ENCODE measurements at regions not wholly inside any gene's neighbourhood (a gene's known extent, or its start where the extent isn't known, plus 50 kb on each side); places are given as distances from the start of the nearest gene placed in this dataset.

DNA sequence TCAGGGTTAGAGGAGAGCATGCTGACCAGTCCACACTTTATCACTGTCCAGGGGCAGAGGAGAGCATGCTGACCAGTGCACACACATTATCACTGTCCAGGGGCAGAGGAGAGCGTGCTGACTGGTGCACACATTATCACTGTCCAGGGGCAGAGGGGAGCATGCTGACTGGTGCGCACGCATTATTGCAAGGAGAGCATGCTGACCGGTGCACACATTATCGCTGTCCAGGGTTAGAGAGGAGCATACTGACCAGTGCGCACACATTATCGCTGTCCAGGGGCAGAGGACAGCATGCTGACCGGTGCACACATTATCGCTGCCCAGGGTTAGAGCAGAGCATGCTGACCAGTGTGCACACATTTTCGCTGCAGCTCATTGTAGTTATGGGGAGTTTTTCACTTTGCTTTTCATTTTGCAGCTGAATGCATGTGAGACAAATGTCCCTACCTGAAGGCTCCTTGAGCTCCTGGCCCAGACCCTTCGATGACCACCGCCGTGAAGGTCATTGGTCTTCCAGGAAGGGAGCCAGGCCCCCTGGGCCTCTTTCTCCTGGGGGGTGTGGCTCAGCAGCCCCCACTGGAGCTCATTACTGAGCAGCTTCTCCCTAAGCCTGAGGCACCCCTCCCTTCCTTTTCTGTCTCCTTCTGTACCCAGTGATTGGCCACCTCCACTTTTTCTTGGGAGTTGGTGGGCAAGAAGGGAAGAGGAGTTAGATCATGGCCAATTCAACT is 178.8 kb upstream of the AFDN start:
- TF ChIP-seq, protein P1, sequence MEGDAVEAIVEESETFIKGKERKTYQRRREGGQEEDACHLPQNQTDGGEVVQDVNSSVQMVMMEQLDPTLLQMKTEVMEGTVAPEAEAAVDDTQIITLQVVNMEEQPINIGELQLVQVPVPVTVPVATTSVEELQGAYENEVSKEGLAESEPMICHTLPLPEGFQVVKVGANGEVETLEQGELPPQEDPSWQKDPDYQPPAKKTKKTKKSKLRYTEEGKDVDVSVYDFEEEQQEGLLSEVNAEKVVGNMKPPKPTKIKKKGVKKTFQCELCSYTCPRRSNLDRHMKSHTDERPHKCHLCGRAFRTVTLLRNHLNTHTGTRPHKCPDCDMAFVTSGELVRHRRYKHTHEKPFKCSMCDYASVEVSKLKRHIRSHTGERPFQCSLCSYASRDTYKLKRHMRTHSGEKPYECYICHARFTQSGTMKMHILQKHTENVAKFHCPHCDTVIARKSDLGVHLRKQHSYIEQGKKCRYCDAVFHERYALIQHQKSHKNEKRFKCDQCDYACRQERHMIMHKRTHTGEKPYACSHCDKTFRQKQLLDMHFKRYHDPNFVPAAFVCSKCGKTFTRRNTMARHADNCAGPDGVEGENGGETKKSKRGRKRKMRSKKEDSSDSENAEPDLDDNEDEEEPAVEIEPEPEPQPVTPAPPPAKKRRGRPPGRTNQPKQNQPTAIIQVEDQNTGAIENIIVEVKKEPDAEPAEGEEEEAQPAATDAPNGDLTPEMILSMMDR (IDR thresholded peaks at IDR 0.05; ENCODE audit: unreplicated experiment), result no peak
- peaks cover 7% of the 10 kb centered on the region for H3K27me3 Mint-ChIP-seq (ENCODE audit: unreplicated experiment)
- H3K4me1 Mint-ChIP-seq (ENCODE audit: unreplicated experiment), result peaks cover 27% of the 10 kb centered on the region
- no peaks in the 10 kb centered on the region for H3K9me3 Mint-ChIP-seq (ENCODE audit: unreplicated experiment)
- peaks cover 6% of the 10 kb centered on the region for H3K36me3 Mint-ChIP-seq (ENCODE audit: low read depth, unreplicated experiment)
- H3K27ac Mint-ChIP-seq (ENCODE audit: unreplicated experiment), result peak overlapping the region; percentile 49
- no peak for DNase-seq (ENCODE audit: low spot score)
- H3K4me3 Mint-ChIP-seq (ENCODE audit: unreplicated experiment), result peak overlapping the region; percentile 34

DNA sequence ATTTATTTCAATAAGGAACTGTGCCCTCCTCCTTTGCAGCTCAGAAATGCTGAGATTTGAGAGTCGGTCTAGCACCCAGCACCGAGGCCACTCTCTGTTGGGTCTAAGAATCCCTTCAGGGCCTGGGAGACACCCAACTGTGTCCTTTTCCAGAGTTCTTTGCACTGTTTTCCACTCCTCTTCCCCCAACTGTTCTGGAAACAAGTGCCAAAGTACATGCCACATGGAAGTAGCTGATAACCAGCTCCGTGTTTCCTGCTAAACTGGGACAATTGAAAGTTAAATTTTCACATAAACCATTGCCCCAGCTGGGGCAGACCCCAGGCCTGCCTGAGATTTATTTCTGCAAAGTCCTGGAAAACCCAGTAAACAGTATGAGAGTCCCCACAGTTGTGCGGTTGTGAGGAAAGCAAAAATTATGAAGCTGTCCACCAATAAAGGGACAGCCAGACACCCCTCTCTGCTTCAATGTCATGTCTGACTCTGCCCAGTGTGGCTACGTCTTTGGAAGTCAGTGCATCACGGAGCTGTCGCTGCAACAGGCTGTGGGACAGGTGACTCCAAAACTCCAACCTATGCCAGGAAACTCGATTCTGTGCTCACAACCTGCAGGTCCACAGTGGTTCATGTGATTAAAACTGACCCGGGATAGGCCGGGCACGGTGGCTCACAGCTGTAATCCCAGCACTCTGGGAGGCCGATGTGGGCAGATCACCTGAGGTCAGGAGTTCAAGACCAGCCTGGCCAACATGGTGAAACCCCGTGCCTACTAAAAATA is 178.0 kb upstream of the AFDN start:
- DNase-seq (ENCODE audit: low spot score), result no peak
- TF ChIP-seq, protein P1 (IDR thresholded peaks at IDR 0.05; ENCODE audit: unreplicated experiment), result no peak
- peaks cover 12% of the 10 kb centered on the region for H3K36me3 Mint-ChIP-seq (ENCODE audit: low read depth, unreplicated experiment)
- peaks cover 7% of the 10 kb centered on the region for H3K27me3 Mint-ChIP-seq (ENCODE audit: unreplicated experiment)
- H3K27ac Mint-ChIP-seq (ENCODE audit: unreplicated experiment), result no peak overlapping the region
- H3K9me3 Mint-ChIP-seq (ENCODE audit: unreplicated experiment), result peaks cover 1% of the 10 kb centered on the region
- H3K4me3 Mint-ChIP-seq (ENCODE audit: unreplicated experiment), result no peak overlapping the region
- peaks cover 33% of the 10 kb centered on the region for H3K4me1 Mint-ChIP-seq (ENCODE audit: unreplicated experiment)

DNA sequence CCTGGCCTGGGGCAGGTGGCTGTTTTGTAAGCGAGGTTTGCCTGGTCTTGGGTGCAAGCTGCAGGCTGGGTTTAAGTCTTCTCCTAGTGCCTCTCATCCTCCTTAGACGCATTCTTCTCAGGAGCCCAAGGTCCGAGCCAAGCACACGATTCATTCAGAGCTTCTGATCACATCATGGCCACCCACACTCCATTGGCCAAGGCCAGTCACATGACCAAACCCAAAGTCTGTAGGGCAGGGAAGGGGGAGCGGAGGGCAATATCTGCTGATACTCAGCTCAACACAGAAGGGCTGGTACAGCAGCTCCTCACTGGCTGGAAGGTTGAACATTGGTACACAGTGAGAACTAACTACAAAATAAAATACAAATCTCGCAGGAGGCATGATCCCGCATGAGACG is 177.2 kb upstream of the AFDN start:
- TF ChIP-seq, protein P1 (IDR thresholded peaks at IDR 0.05; ENCODE audit: unreplicated experiment), result no peak
- DNase-seq (ENCODE audit: low spot score), result no peak
- Mint-ChIP-seq H3K4me3 (ENCODE audit: unreplicated experiment) (no peak overlapping the region), H3K36me3 (ENCODE audit: low read depth, unreplicated experiment) (peaks cover 13% of the 10 kb centered on the region), H3K27me3 (ENCODE audit: unreplicated experiment) (peaks cover 7% of the 10 kb centered on the region), H3K27ac (ENCODE audit: unreplicated experiment) (no peak overlapping the region), H3K4me1 (ENCODE audit: unreplicated experiment) (peaks cover 37% of the 10 kb centered on the region), H3K9me3 (ENCODE audit: unreplicated experiment) (peaks cover 4% of the 10 kb centered on the region)

DNA sequence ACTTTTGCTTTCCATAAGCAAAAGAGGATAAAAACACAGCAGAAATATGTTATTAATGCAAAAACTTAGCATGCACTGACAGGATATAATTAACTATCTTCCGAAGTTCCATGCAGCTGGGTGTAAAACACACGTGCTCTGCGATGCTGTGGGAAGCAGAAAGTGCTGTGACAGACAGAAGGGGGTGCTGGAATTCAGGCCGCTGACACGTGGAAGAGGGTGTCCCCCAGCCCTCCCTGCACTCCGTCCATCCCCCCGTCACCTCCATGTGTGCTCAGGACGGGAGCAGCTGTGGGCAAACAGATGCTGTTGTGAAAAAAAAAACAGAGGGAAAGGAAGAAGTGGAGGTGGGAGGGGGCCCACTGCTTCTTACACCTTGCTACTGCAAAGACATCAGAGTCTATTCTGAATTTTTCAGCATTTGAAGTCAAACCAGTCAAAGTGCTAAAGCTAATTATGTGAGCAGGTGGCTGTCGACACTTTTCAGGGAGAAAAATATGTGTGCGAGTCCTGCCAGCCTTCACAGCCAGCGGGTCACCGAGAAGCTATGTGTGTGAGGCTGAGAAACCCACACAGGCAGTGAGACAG is 175.9 kb upstream of the AFDN start:
- peaks cover 13% of the 10 kb centered on the region for H3K36me3 Mint-ChIP-seq (ENCODE audit: low read depth, unreplicated experiment)
- H3K9me3 Mint-ChIP-seq (ENCODE audit: unreplicated experiment), result peaks cover 4% of the 10 kb centered on the region
- TF ChIP-seq, protein P1 (IDR thresholded peaks at IDR 0.05; ENCODE audit: unreplicated experiment), result no peak
- peaks cover 34% of the 10 kb centered on the region for H3K4me1 Mint-ChIP-seq (ENCODE audit: unreplicated experiment)
- peaks cover 7% of the 10 kb centered on the region for H3K27me3 Mint-ChIP-seq (ENCODE audit: unreplicated experiment)
- no peak overlapping the region for H3K4me3 Mint-ChIP-seq (ENCODE audit: unreplicated experiment)
- no peak overlapping the region for H3K27ac Mint-ChIP-seq (ENCODE audit: unreplicated experiment)
- DNase-seq (ENCODE audit: low spot score), result no peak

All from endothelial cell (in vitro differentiated cells).